Mucosa of descending colon (tissue), 3 donors: ENCODE measurements at regions not wholly inside any gene's neighbourhood (a gene's known extent, or its start where the extent isn't known, plus 50 kb on each side); places are given as distances from the start of the nearest gene placed in this dataset.

ENCODE experiments used
- ATAC-seq: fragments of 200-7000 bp; cut with Tn5 transposase; one replicate; pipeline ENCODE4 v1.9.1; 2020; ENCODE audit warnings: mild to moderate bottlenecking, moderate library complexity
- DNase-seq, 3 donors: peaks; one replicate each; pipeline ENCODE4 v3.0.0-alpha.2; 2020
- H3K36me3 ChIP-seq: fragments of 200-600 bp; one replicate; pipeline ENCODE4 v1.8.0; 2021; ENCODE audit warnings: low read depth, mild to moderate bottlenecking
- H3K4me1 ChIP-seq: fragments of 200-600 bp; one replicate; pipeline ENCODE4 v1.8.0; 2021; ENCODE audit warnings: low read depth, mild to moderate bottlenecking
- H3K4me3 ChIP-seq: fragments of 200-600 bp; one replicate; pipeline ENCODE4 v1.8.0; 2021; ENCODE audit warnings: mild to moderate bottlenecking
- H3K9me3 ChIP-seq: fragments of 200-600 bp; one replicate; pipeline ENCODE4 v1.8.0; 2021; ENCODE audit warnings: mild to moderate bottlenecking
- intact Hi-C, 2 donors: fragments of 100-400 bp; cut with DNase I in 1 of 2; cut with micrococcal nuclease in 1 of 2; formaldehyde crosslinking; loops; one replicate each; pipeline versions ENCODE4 v1.11.0 to v1.11.1; 2022; cut with DNase I, micrococcal nuclease
- TF ChIP-seq, protein P1 (sequence below): fragments of 200-600 bp; IDR thresholded peaks from one replicate; pipeline ENCODE4 v1.8.0; 2022; ENCODE audit warnings: antibody characterized with exemption, mild to moderate bottlenecking
- donor health status: DM: no; HTN: no; CAD: no; lungs with moderate emphysema.
- donor health status: DM: no; HTN: no; CAD: no.
- donor health status: DM: no; HTN: yes; CAD: no.

DNA sequence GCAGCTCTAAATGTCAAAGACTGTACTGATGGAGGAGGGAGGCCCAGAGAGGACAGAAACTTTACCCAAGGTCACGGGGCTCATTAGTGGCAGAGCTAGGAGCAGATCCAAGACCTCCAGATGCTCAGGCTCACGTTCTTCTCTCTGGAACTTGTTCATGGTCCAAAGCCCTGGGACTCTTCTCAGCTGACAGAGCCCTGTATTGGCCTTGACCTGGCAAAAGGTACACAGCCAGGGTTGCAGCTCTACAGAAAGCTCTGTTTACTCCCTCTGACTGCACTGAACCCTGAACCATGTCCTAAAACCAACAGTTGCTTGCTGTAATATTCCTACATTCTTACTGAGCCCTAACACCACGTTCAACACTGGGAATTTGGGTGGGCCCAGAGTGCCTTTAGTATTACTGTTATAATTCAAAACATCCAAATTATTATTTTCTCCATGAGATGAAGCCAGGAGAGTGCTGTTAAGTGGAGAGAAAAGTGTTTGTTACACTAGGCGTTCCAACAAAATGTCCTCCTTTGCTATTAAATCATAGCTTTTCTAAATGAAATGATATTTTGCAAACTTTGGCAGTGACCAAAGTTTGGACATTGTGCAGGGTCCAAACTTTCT is 602.4 kb upstream of the CLINT1 start:
- intact Hi-C loops, result no loop called here
- Histone ChIP-seq H3K4me3 (no peak overlapping the region), H3K4me1 (no peaks in the 10 kb centered on the region), H3K36me3 (no peaks in the 10 kb centered on the region), H3K9me3 (no peaks in the 10 kb centered on the region)
- DNase-seq (peak in 1 of 3 donors; percentile 5), ATAC-seq (peak; percentile 30)
- TF ChIP-seq, protein P1, sequence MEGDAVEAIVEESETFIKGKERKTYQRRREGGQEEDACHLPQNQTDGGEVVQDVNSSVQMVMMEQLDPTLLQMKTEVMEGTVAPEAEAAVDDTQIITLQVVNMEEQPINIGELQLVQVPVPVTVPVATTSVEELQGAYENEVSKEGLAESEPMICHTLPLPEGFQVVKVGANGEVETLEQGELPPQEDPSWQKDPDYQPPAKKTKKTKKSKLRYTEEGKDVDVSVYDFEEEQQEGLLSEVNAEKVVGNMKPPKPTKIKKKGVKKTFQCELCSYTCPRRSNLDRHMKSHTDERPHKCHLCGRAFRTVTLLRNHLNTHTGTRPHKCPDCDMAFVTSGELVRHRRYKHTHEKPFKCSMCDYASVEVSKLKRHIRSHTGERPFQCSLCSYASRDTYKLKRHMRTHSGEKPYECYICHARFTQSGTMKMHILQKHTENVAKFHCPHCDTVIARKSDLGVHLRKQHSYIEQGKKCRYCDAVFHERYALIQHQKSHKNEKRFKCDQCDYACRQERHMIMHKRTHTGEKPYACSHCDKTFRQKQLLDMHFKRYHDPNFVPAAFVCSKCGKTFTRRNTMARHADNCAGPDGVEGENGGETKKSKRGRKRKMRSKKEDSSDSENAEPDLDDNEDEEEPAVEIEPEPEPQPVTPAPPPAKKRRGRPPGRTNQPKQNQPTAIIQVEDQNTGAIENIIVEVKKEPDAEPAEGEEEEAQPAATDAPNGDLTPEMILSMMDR, result no peak

DNA sequence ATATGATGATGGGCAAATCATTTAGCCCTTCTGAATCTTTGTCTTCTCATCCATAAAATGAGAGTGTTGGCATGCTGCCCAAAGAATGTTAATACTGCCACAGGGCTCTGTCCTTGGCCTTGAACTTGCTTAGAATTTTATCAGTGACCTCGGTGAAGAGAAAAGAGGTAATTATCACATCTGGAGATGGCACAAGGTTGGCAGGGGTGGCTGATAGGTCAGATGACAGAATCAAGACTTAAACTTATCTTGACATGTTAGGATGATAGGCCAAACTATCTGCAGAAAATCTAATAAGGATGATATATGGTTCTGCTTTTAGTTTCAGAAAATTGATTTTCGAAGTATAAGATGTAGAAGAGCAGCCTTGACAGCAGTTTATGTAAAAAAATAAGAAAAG is 599.1 kb upstream of the CLINT1 start:
- intact Hi-C loops, result no loop called here
- TF ChIP-seq, protein P1, result no peak

DNA sequence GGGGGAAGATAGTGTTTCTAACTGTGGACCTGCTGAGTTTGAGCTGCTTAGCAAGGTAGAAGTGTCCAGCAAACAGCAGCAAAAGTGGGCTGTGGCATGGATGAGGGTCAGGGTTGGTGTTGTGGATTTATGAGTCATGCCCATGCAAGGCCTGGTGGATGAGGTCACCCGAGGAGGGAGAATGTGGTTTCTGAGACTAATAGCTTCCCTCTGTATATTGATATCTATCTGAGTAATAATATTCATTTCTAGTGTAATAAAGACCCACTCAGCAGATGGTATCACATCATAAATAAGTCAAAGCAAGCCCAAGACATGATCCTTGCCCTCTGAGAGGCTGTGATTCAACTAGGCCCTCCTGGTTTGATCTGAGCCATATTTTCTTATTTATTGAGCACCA is 597.8 kb upstream of the CLINT1 start:
- H3K36me3 ChIP-seq, result no peaks in the 10 kb centered on the region
- no peak overlapping the region for H3K4me3 ChIP-seq
- ATAC-seq, result no peak
- no peaks in the 10 kb centered on the region for H3K9me3 ChIP-seq
- intact Hi-C loops, result no loop called here
- no peaks in the 10 kb centered on the region for H3K4me1 ChIP-seq
- TF ChIP-seq, protein P1, result no peak
- no peak for DNase-seq

More for the DNA sequence above, 599.1 kb upstream of the CLINT1 start:
- no peaks in the 10 kb centered on the region for H3K36me3 ChIP-seq
- H3K4me1 ChIP-seq, result no peaks in the 10 kb centered on the region
- no peak overlapping the region for H3K4me3 ChIP-seq
- ATAC-seq, result no peak
- no peak for DNase-seq
- H3K9me3 ChIP-seq, result no peaks in the 10 kb centered on the region

DNA sequence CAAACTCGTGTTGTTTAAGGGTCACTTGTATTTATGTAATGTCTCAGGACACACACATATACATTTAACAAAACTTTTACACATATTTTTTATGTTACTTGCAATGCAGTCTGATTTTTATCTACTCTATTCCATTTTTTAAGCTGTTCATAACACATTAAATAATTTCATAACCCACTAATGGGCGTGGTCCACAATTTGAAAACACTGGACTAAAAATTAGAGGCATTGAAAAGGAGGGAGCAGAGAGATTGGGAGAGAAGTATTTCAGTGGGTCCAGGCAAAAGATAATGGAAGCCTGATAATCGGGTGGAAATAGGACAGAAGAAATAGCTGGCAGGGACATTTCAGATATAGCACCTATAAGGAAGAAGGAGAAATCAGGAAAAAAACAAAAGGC is 597.3 kb upstream of the CLINT1 start:
- Histone ChIP-seq H3K4me1 (no peaks in the 10 kb centered on the region), H3K4me3 (no peak overlapping the region), H3K9me3 (no peaks in the 10 kb centered on the region), H3K36me3 (no peaks in the 10 kb centered on the region)
- intact Hi-C loops, result no loop called here
- TF ChIP-seq, protein P1, result no peak
- no peak for ATAC-seq
- DNase-seq, result no peak

DNA sequence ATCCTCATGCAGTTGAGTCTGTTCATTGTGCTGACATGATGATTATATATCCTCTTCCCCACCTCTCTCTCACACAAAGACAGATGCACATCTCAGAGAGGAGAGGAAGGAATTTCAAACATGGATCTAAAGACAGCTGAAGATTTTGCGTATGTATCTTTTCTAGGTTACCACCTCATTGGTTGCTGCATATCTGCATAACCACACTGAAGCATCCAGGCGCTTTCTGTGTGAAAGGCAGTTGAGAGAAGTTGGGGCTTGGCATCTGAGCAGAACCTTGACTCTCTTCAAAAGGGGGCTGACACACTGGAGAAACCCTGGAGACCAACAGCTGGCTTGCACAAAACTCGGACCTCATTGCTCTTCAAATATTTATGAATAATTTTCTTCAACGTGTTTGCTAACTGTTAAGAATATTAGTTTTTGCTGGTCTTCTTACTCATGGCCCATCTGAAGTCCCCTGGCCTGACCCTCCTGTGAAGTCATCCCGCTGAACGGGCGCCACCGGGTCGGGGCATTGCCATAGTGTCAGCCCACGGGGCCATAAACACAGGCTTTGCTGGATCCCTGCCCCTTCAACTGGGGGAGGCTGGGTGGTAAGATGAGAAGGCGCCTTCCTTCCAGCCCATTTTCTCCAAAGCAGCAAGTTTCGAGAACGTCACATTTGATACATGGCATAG is 593.2 kb upstream of the CLINT1 start:
- intact Hi-C loops, result no loop called here
- no peaks in the 10 kb centered on the region for H3K36me3 ChIP-seq

More for the DNA sequence above, 593.2 kb upstream of the CLINT1 start:
- Histone ChIP-seq H3K4me1 (no peaks in the 10 kb centered on the region), H3K9me3 (no peaks in the 10 kb centered on the region), H3K4me3 (no peak overlapping the region)
- TF ChIP-seq, protein P1, result no peak
- ATAC-seq (no peak), DNase-seq (no peak)
